ENCODE measurements at regions not wholly inside any gene's neighbourhood (a gene's known extent, or its start where the extent isn't known, plus 50 kb on each side); places are given as distances from the start of the nearest gene placed in this dataset.

- DNase-seq (no peak), ATAC-seq (no peak)
- WGBS, 3 donors, result 90 to 100% (median 91%) methylated on average over 1 of the region's 1 CpG
- H3K4me1 ChIP-seq, result no peaks in the 10 kb centered on the region
- H3K9me3 ChIP-seq, result no peaks in the 10 kb centered on the region
- no peaks in the 10 kb centered on the region for H3K27me3 ChIP-seq (ENCODE audit: insufficient read depth in 3 of 3, low read length in 2 of 3)
- H3K36me3 ChIP-seq (ENCODE audit: insufficient read depth in 1 of 2, low read depth in 1 of 2), result no peaks in the 10 kb centered on the region
- H3K27ac ChIP-seq, result no peak overlapping the region
- intact Hi-C loops (cut with DNase I), result no loop called here
- no peak overlapping the region for H3K4me3 ChIP-seq
- no peak for TF ChIP-seq CTCF (IDR thresholded peaks at IDR 0.05)
These were observed 665.0 kb upstream of the RGMB start for GRCh38 chr5:98108497-98108896.

- DNase-seq (no peak), ATAC-seq (no peak)
- Histone ChIP-seq H3K9me3 (no peaks in the 10 kb centered on the region), H3K27ac (no peak overlapping the region), H3K36me3 (ENCODE audit: insufficient read depth in 1 of 2, low read depth in 1 of 2) (no peaks in the 10 kb centered on the region), H3K4me1 (no peaks in the 10 kb centered on the region), H3K4me3 (no peak overlapping the region), H3K27me3 (ENCODE audit: insufficient read depth in 3 of 3, low read length in 2 of 3) (no peaks in the 10 kb centered on the region)
- TF ChIP-seq CTCF (IDR thresholded peaks at IDR 0.05), result no peak
- intact Hi-C loops (cut with DNase I), result no loop called here
- WGBS, 3 donors, result 83 to 89% (median 83%) methylated on average over 2 of the region's 2 CpGs
These were observed 663.9 kb upstream of the RGMB start for GRCh38 chr5:98109561-98110006.

- H3K27me3 ChIP-seq (ENCODE audit: insufficient read depth in 3 of 3, low read length in 2 of 3), result no peaks in the 10 kb centered on the region
- no peaks in the 10 kb centered on the region for H3K36me3 ChIP-seq (ENCODE audit: insufficient read depth in 1 of 2, low read depth in 1 of 2)
- 13 to 24% (median 22%) methylated on average over 4 of the region's 4 CpGs for WGBS, 3 donors
- ATAC-seq (no peak), DNase-seq (no peak)
- H3K4me1 ChIP-seq, result no peaks in the 10 kb centered on the region
- intact Hi-C loops (cut with DNase I), result no loop called here
- no peaks in the 10 kb centered on the region for H3K9me3 ChIP-seq
- no peak for TF ChIP-seq CTCF (IDR thresholded peaks at IDR 0.05)
- H3K27ac ChIP-seq, result no peak overlapping the region
- no peak overlapping the region for H3K4me3 ChIP-seq
These were observed 663.2 kb upstream of the RGMB start for GRCh38 chr5:98110282-98110691.

GRCh38 chr5:98110791-98111190, 662.7 kb upstream of the RGMB start:
- Histone ChIP-seq H3K27me3 (ENCODE audit: insufficient read depth in 3 of 3, low read length in 2 of 3) (no peaks in the 10 kb centered on the region), H3K27ac (no peak overlapping the region), H3K4me1 (no peaks in the 10 kb centered on the region), H3K36me3 (ENCODE audit: insufficient read depth in 1 of 2, low read depth in 1 of 2) (no peaks in the 10 kb centered on the region), H3K4me3 (no peak overlapping the region), H3K9me3 (no peaks in the 10 kb centered on the region)
- WGBS, 3 donors, result 49 to 65% (median 64%) methylated on average over 4 of the region's 4 CpGs
- ATAC-seq (no peak), DNase-seq (no peak)
- intact Hi-C loops (cut with DNase I), result no loop called here
- no peak for TF ChIP-seq CTCF (IDR thresholded peaks at IDR 0.05)

- DNase-seq (no peak), ATAC-seq (no peak)
- Histone ChIP-seq H3K4me3 (no peak overlapping the region), H3K36me3 (ENCODE audit: insufficient read depth in 1 of 2, low read depth in 1 of 2) (no peaks in the 10 kb centered on the region), H3K9me3 (no peaks in the 10 kb centered on the region), H3K27me3 (ENCODE audit: insufficient read depth in 3 of 3, low read length in 2 of 3) (no peaks in the 10 kb centered on the region), H3K4me1 (no peaks in the 10 kb centered on the region), H3K27ac (no peak overlapping the region)
- TF ChIP-seq CTCF (IDR thresholded peaks at IDR 0.05), result no peak
- intact Hi-C loops (cut with DNase I), result no loop called here
These were observed 661.8 kb upstream of the RGMB start for GRCh38 chr5:98111686-98112085.
